ENCODE measurements at regions not wholly inside any gene's neighbourhood (a gene's known extent, or its start where the extent isn't known, plus 50 kb on each side); places are given as distances from the start of the nearest gene placed in this dataset.

GRCh38 chr4:134364928-134365327, 163.3 kb upstream of the PABPC4L start:
- FAIRE-seq (no peak), DNase-seq (ENCODE audit: low read depth, low spot score) (no peak)
- dilution Hi-C loops (cut with MboI; ENCODE audit: extremely low pct_ligation_motif_present, low sequenced_read_pairs) = no loop called here
- Histone ChIP-seq H3K9me1 (replicated peaks; ENCODE audit: control insufficient read depth, extremely low read depth, insufficient read depth, low read length) (no peaks in the 10 kb centered on the region), H3K27me3 (ENCODE audit: control insufficient read depth in 2 of 2, insufficient read depth in 2 of 2, low read length in 2 of 2) (no peaks in the 10 kb centered on the region), H3K4me3 (replicated peaks in 1 of 3; ENCODE audit: insufficient read depth in 1 of 3, low read depth in 1 of 3, low read length in 3 of 3) (no peak overlapping the region), H2AFZ (ENCODE audit: low read depth, low read length) (no peak overlapping the region), H3K4me1 (ENCODE audit: control insufficient read depth, extremely low read depth, insufficient read depth, low read length) (no peaks in the 10 kb centered on the region), H3K9ac (replicated peaks; ENCODE audit: extremely low read depth, insufficient read depth, low read length) (no peak overlapping the region), H3K79me2 (ENCODE audit: control insufficient read depth, insufficient read depth, low read length) (no peaks in the 10 kb centered on the region), H3K9me3 (replicated peaks; ENCODE audit: control insufficient read depth, insufficient read depth, low read length) (no peaks in the 10 kb centered on the region), H3K4me2 (ENCODE audit: insufficient read depth, low read length) (no peak overlapping the region), H3K36me3 (ENCODE audit: control insufficient read depth in 2 of 2, extremely low read depth in 1 of 2, insufficient read depth in 2 of 2, low read length in 2 of 2) (no peaks in the 10 kb centered on the region), H3K27ac (ENCODE audit: insufficient read depth, low read depth, low read length) (no peak overlapping the region), H4K20me1 (replicated peaks; ENCODE audit: control insufficient read depth, extremely low read depth, insufficient read depth, low read length) (no peaks in the 10 kb centered on the region)
- intact Hi-C loops (cut with micrococcal nuclease) = no loop called here
- TF ChIP-seq GATA2 (IDR thresholded peaks at IDR 0.05; ENCODE audit: insufficient read depth, insufficient read length, low read depth, low read length) = no peak
- POLR2A ChIA-PET = no interaction called here
- CTCF ChIA-PET = no interaction called here
- BruUV-seq (replicated peaks) = no TSS peak

- no peak overlapping the region for H2AFZ ChIP-seq (ENCODE audit: low read depth, low read length)
- no peak overlapping the region for H3K4me2 ChIP-seq (ENCODE audit: insufficient read depth, low read length)
- dilution Hi-C loops (cut with MboI; ENCODE audit: extremely low pct_ligation_motif_present, low sequenced_read_pairs) (no loop called here), intact Hi-C loops (cut with micrococcal nuclease) (no loop called here)
- H3K4me1 ChIP-seq (ENCODE audit: control insufficient read depth, extremely low read depth, insufficient read depth, low read length) = no peaks in the 10 kb centered on the region
- no peaks in the 10 kb centered on the region for H3K36me3 ChIP-seq (ENCODE audit: control insufficient read depth in 2 of 2, extremely low read depth in 1 of 2, insufficient read depth in 2 of 2, low read length in 2 of 2)
- no peaks in the 10 kb centered on the region for H3K79me2 ChIP-seq (ENCODE audit: control insufficient read depth, insufficient read depth, low read length)
- no TSS peak for BruUV-seq (replicated peaks)
- DNase-seq (ENCODE audit: low read depth, low spot score) (no peak), FAIRE-seq (no peak)
- ChIA-PET CTCF (interaction anchor here (1.5 kb wide), 1 partner anchor 9 kb away, joined by 3 read pairs; no protein-coding TSS in a partner anchor), POLR2A (no interaction called here)
- TF ChIP-seq MAX (IDR thresholded peaks at IDR 0.05; ENCODE audit: insufficient read depth, insufficient read length) (no peak), POLR2AphosphoS5 (IDR thresholded peaks at IDR 0.05; ENCODE audit: insufficient read depth, low read depth, low read length) (no peak), GATA2 (IDR thresholded peaks at IDR 0.05; ENCODE audit: insufficient read depth, insufficient read length, low read depth, low read length) (no peak), POLR2A (IDR thresholded peaks at IDR 0.05; ENCODE audit: low read depth, low read length) (no peak), FOS (IDR thresholded peaks at IDR 0.05; ENCODE audit: borderline replicate concordance, insufficient read depth, low read length) (no peak), JUN (IDR thresholded peaks at IDR 0.05; ENCODE audit: borderline replicate concordance, insufficient read depth, insufficient read length, low read depth) (no peak), MYC (IDR thresholded peaks at IDR 0.05; ENCODE audit: low read depth, low read length) (no peak), CTCF (IDR thresholded peaks at IDR 0.05; ENCODE audit: extremely low read depth in 1 of 2, insufficient read depth in 1 of 2, low read depth in 1 of 2, low read length in 2 of 2) (no peak), EZH2 (IDR thresholded peaks at IDR 0.05; ENCODE audit: borderline replicate concordance, low read depth, low read length, severe bottlenecking) (no peak)
- no peak overlapping the region for H3K27ac ChIP-seq (ENCODE audit: insufficient read depth, low read depth, low read length)
- H3K9me1 ChIP-seq (replicated peaks; ENCODE audit: control insufficient read depth, extremely low read depth, insufficient read depth, low read length) = no peaks in the 10 kb centered on the region
- H3K27me3 ChIP-seq (ENCODE audit: control insufficient read depth in 2 of 2, insufficient read depth in 2 of 2, low read length in 2 of 2) = no peaks in the 10 kb centered on the region
- no peaks in the 10 kb centered on the region for H4K20me1 ChIP-seq (replicated peaks; ENCODE audit: control insufficient read depth, extremely low read depth, insufficient read depth, low read length)
- no peak overlapping the region for H3K4me3 ChIP-seq (replicated peaks in 1 of 3; ENCODE audit: insufficient read depth in 1 of 3, low read depth in 1 of 3, low read length in 3 of 3)
- H3K9me3 ChIP-seq (replicated peaks; ENCODE audit: control insufficient read depth, insufficient read depth, low read length) = no peaks in the 10 kb centered on the region
- H3K9ac ChIP-seq (replicated peaks; ENCODE audit: extremely low read depth, insufficient read depth, low read length) = no peak overlapping the region
Observed at GRCh38 chr4:134345244-134345643, 143.7 kb upstream of the PABPC4L start.
